Loucy (cell line): ENCODE measurements at regions not wholly inside any gene's neighbourhood (a gene's known extent, or its start where the extent isn't known, plus 50 kb on each side); places are given as distances from the start of the nearest gene placed in this dataset.
"Not testable (repeated sequence)": the region's sequence is repeated elsewhere in the genome, so short reads cannot be mapped to it uniquely, and the experiment has no call there.

Experiments
- H2AFZ ChIP-seq: fragments of 200-600 bp; sonication (generic); 2 replicates; pipeline ENCODE4 v1.6.0; 2016; ENCODE audit warnings: antibody characterized with exemption, mild to moderate bottlenecking, low read length, moderate library complexity
- H3F3A ChIP-seq: fragments of 200-600 bp; 2 replicates; pipeline ENCODE4 v1.6.0; 2016; ENCODE audit warnings: antibody characterized with exemption, low read depth, mild to moderate bottlenecking
- H3K27me3 ChIP-seq: fragments of 200-600 bp; sonication (generic); 2 replicates; pipeline ENCODE4 v1.6.1; 2014; ENCODE audit warnings: low read length, mild to moderate bottlenecking; ENCODE audit not compliant: insufficient read depth, poor library complexity, severe bottlenecking
- H3K36me3 ChIP-seq: fragments of 200-600 bp; sonication (generic); 2 replicates; pipeline ENCODE4 v1.6.1; 2016; ENCODE audit warnings: low read length; ENCODE audit not compliant: insufficient read depth
- H3K4me1 ChIP-seq: fragments of 200-600 bp; sonication (generic); 2 replicates; pipeline ENCODE4 v1.5.1; 2014; ENCODE audit warnings: low read length, mild to moderate bottlenecking; ENCODE audit not compliant: insufficient read depth, poor library complexity, severe bottlenecking
- H3K4me2 ChIP-seq: fragments of 200-600 bp; sonication (generic); 2 replicates; pipeline ENCODE4 v1.6.0; 2014; ENCODE audit warnings: antibody characterized with exemption, low read length, low read depth, mild to moderate bottlenecking; ENCODE audit not compliant: poor library complexity, severe bottlenecking
- H3K4me3 ChIP-seq: fragments of 200-600 bp; sonication (generic); 2 replicates; pipeline ENCODE4 v1.5.1; 2014; ENCODE audit warnings: low read length, mild to moderate bottlenecking, mixed read lengths; ENCODE audit not compliant: poor library complexity, severe bottlenecking
- H3K79me2 ChIP-seq: fragments of 200-600 bp; sonication (generic); 2 replicates; pipeline ENCODE4 v1.6.1; 2014; ENCODE audit warnings: low read length; ENCODE audit not compliant: insufficient read depth
- H3K9ac ChIP-seq: fragments of 200-600 bp; sonication (generic); 2 replicates; pipeline ENCODE4 v1.6.0; 2014; ENCODE audit warnings: mild to moderate bottlenecking, low read depth, low read length, moderate library complexity; ENCODE audit not compliant: poor library complexity, severe bottlenecking
- H3K9me2 ChIP-seq: fragments of 200-600 bp; sonication (generic); replicated peaks from 2 replicates; pipeline ENCODE4 v1.6.1; 2016; ENCODE audit warnings: low read depth, low read length, mixed read lengths
- H3K9me3 ChIP-seq: fragments of 200-600 bp; sonication (generic); 2 replicates; pipeline ENCODE4 v1.6.1; 2014; ENCODE audit warnings: mild to moderate bottlenecking, antibody characterized with exemption, low read length, low read depth; ENCODE audit not compliant: insufficient read depth
- H4K20me1 ChIP-seq: fragments of 200-600 bp; sonication (generic); 2 replicates; pipeline ENCODE4 v1.6.0; 2014; ENCODE audit warnings: antibody characterized with exemption, low read length, mild to moderate bottlenecking; ENCODE audit not compliant: insufficient read depth, poor library complexity, severe bottlenecking
- EZH2phosphoT487 ChIP-seq: fragments of 200-600 bp; IDR thresholded peaks from 2 replicates; pipeline ENCODE4 v1.6.1; 2018; ENCODE audit warnings: antibody characterized with exemption, mild to moderate bottlenecking, moderate library complexity, borderline replicate concordance
- TF ChIP-seq, protein P1 (sequence below): fragments of 200-600 bp; sonication (generic); conservative IDR thresholded peaks from 2 replicates; pipeline ENCODE4 v1.5.1; 2014; ENCODE audit warnings: mild to moderate bottlenecking, antibody characterized with exemption, low read length

DNA sequence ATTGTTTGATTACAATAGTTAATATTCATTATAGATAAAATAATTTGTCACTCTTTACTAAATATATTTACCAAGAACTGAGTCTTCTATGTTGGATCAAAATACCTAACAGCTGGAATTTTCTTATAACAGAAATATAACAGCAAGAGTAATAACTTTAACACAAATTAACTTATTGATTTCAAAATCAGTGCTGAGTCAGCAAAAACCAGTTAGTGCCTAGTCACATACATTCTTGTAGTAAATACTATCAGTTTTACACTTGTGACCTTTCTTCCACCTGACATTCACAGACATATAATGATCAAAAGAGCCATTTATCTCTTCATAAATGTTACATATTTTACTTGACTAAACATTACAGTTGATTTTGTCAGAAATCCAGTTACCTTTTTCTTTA, 1141.4 kb upstream of the ADGRB3 start:
- no peak overlapping the region for H3K4me2 ChIP-seq
- H3K9me2 ChIP-seq, result no peaks in the 10 kb centered on the region
- no peaks in the 10 kb centered on the region for H3K27me3 ChIP-seq
- H4K20me1 ChIP-seq, result no peaks in the 10 kb centered on the region
- no peaks in the 10 kb centered on the region for H3K36me3 ChIP-seq
- no peaks in the 10 kb centered on the region for H3K4me1 ChIP-seq
- no peak for TF ChIP-seq EZH2phosphoT487
- TF ChIP-seq, protein P1, sequence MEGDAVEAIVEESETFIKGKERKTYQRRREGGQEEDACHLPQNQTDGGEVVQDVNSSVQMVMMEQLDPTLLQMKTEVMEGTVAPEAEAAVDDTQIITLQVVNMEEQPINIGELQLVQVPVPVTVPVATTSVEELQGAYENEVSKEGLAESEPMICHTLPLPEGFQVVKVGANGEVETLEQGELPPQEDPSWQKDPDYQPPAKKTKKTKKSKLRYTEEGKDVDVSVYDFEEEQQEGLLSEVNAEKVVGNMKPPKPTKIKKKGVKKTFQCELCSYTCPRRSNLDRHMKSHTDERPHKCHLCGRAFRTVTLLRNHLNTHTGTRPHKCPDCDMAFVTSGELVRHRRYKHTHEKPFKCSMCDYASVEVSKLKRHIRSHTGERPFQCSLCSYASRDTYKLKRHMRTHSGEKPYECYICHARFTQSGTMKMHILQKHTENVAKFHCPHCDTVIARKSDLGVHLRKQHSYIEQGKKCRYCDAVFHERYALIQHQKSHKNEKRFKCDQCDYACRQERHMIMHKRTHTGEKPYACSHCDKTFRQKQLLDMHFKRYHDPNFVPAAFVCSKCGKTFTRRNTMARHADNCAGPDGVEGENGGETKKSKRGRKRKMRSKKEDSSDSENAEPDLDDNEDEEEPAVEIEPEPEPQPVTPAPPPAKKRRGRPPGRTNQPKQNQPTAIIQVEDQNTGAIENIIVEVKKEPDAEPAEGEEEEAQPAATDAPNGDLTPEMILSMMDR, result no peak
- H3K79me2 ChIP-seq, result no peaks in the 10 kb centered on the region
- H3K9me3 ChIP-seq, result no peaks in the 10 kb centered on the region
- no peaks in the 10 kb centered on the region for H3F3A ChIP-seq
- no peak overlapping the region for H3K9ac ChIP-seq
- no peak overlapping the region for H3K4me3 ChIP-seq
- no peak overlapping the region for H2AFZ ChIP-seq

DNA sequence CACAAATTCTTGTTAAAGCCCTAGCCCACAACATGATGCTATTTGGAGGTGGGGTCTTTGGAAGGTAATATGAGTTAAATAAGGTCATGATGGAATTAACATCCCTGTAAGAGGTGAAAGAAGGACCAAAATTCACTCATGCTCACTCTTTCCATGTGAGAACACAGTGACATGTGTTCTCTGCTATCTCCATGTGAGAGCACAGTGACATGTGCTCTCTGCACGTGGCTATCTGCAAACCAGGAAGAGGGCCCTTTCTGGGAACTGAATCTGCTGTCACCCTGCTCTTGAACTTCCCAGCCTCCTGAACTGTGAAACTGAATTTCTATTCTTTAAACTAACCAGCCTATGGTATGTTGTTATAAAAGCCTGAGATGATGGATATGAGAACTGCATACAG, 1159.4 kb upstream of the ADGRB3 start:
- Histone ChIP-seq H2AFZ (no peak overlapping the region), H3K4me3 (no peak overlapping the region), H3F3A (no peaks in the 10 kb centered on the region), H3K4me2 (no peak overlapping the region), H3K27me3 (no peaks in the 10 kb centered on the region), H3K9ac (no peak overlapping the region), H4K20me1 (no peaks in the 10 kb centered on the region), H3K9me3 (no peaks in the 10 kb centered on the region; the same call in 1 of the 2 replicates), H3K9me2 (no peaks in the 10 kb centered on the region), H3K36me3 (no peaks in the 10 kb centered on the region), H3K79me2 (no peaks in the 10 kb centered on the region), H3K4me1 (no peaks in the 10 kb centered on the region)
- TF ChIP-seq EZH2phosphoT487, result no peak
- TF ChIP-seq, protein P1, result no peak

DNA sequence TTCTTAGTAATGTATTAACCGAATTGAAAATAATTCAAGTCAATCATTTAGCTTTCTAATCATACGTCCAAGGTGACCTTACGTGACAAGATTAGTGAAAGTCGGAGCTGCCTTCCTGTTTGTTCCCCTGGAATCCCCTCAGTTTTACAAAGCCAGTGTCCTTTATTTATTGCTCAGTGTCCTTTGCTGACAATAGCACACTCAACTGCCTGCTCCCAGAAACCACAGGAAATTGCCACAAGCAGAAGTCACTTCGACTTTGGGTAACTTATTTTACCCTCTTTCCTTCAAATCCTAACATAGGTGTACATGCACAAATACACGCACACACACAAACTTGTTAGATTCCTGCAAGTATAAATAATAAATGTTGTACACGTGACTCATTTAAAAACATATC, 1167.7 kb upstream of the ADGRB3 start:
- H2AFZ ChIP-seq, result no peak overlapping the region
- H3K4me1 ChIP-seq, result no peaks in the 10 kb centered on the region
- no peak overlapping the region for H3K9ac ChIP-seq
- no peaks in the 10 kb centered on the region for H3F3A ChIP-seq
- H3K4me2 ChIP-seq, result no peak overlapping the region
- H3K4me3 ChIP-seq, result no peak overlapping the region
- no peaks in the 10 kb centered on the region for H3K36me3 ChIP-seq
- H3K9me3 ChIP-seq, result no peaks in the 10 kb centered on the region
- H3K27me3 ChIP-seq, result no peaks in the 10 kb centered on the region
- no peaks in the 10 kb centered on the region for H3K9me2 ChIP-seq
- no peaks in the 10 kb centered on the region for H3K79me2 ChIP-seq
- no peaks in the 10 kb centered on the region for H4K20me1 ChIP-seq
- no peak for TF ChIP-seq EZH2phosphoT487
- TF ChIP-seq, protein P1, result no peak

DNA sequence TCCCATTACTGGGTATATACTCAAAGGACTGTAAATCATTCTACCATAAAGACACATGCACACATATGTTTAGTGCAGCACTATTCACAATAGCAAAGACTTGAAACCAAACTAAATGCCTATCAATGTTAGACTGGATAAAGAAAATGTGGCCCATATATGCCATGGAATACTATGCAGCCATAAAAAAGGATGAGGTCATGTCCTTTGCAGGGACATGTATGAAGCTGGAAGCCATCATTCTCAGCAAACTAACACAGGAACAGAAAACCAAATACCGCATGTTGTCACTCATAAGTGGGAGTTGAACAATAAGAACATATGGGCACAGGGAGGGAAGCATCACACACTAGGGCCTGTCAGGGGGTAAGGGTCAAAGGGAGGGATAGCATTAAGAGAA, 1172.4 kb upstream of the ADGRB3 start:
- H3K4me1 ChIP-seq, H3F3A ChIP-seq, H3K4me3 ChIP-seq, H4K20me1 ChIP-seq, H3K4me2 ChIP-seq, H3K27me3 ChIP-seq, H3K36me3 ChIP-seq, H3K79me2 ChIP-seq, H3K9me3 ChIP-seq, H2AFZ ChIP-seq, H3K9ac ChIP-seq, H3K9me2 ChIP-seq: not testable (repeated sequence)
